ENCODE measurements at regions not wholly inside any gene's neighbourhood (a gene's known extent, or its start where the extent isn't known, plus 50 kb on each side); places are given as distances from the start of the nearest gene placed in this dataset.
A peak's percentile ranks its signal among the peaks of the same experiment; 100 is the strongest.
"Not testable (repeated sequence)": the region's sequence is repeated elsewhere in the genome, so short reads cannot be mapped to it uniquely, and the experiment has no call there.

GRCh38 chr4:118502967-118503366 is 150.2 kb upstream of the PRSS12 start:
- DNase-seq (ENCODE audit: low read depth in 2 of 2): not testable (repeated sequence)

- not testable (repeated sequence) for DNase-seq (ENCODE audit: low read depth in 2 of 2)
Observed at GRCh38 chr4:118504927-118505326, 152.1 kb upstream of the PRSS12 start.

- not testable (repeated sequence) for DNase-seq (ENCODE audit: low read depth in 2 of 2)
Observed at GRCh38 chr4:118505491-118505890, 152.7 kb upstream of the PRSS12 start.

GRCh38 chr4:118512870-118513269 is 160.1 kb upstream of the PRSS12 start:
- DNase-seq (ENCODE audit: low read depth in 2 of 2): not testable (repeated sequence)

- not testable (repeated sequence) for DNase-seq (ENCODE audit: low read depth in 2 of 2)
Observed at GRCh38 chr4:118514332-118514731, 161.5 kb upstream of the PRSS12 start.

- DNase-seq (ENCODE audit: low read depth in 2 of 2): not testable (repeated sequence)
Observed at GRCh38 chr4:118516107-118516506, 163.3 kb upstream of the PRSS12 start.

GRCh38 chr4:118530107-118530506 is 155.1 kb upstream of the METTL14 start:
- DNase-seq (ENCODE audit: low read depth in 2 of 2): not testable (repeated sequence)

GRCh38 chr4:118531947-118532346 is 153.2 kb upstream of the METTL14 start:
- DNase-seq (ENCODE audit: low read depth in 2 of 2): not testable (repeated sequence)

GRCh38 chr4:118535788-118536187 is 149.4 kb upstream of the METTL14 start:
- not testable (repeated sequence) for DNase-seq (ENCODE audit: low read depth in 2 of 2)

- DNase-seq (ENCODE audit: low read depth in 2 of 2): peak in 1 of 2 experiments; percentile 5
Observed at GRCh38 chr4:118539412-118540077, 145.6 kb upstream of the METTL14 start.

GRCh38 chr4:118556576-118556975 is 128.6 kb upstream of the METTL14 start:
- DNase-seq (ENCODE audit: low read depth in 2 of 2): not testable (repeated sequence)

- peak; percentile 14 to 18 for DNase-seq (ENCODE audit: low read depth in 2 of 2)
Observed at GRCh38 chr4:118557298-118557851, 127.8 kb upstream of the METTL14 start.

- not testable (repeated sequence) for DNase-seq (ENCODE audit: low read depth in 2 of 2)
Observed at GRCh38 chr4:118558188-118558587, 127.0 kb upstream of the METTL14 start.

GRCh38 chr4:118561559-118561958 is 123.6 kb upstream of the METTL14 start:
- not testable (repeated sequence) for DNase-seq (ENCODE audit: low read depth in 2 of 2)

- DNase-seq (ENCODE audit: low read depth in 2 of 2): peak; percentile 70 to 79
Observed at GRCh38 chr4:118566003-118566513, 119.1 kb upstream of the METTL14 start.

GRCh38 chr4:118572991-118573390 is 112.2 kb upstream of the METTL14 start:
- DNase-seq (ENCODE audit: low read depth in 2 of 2): not testable (repeated sequence)

GRCh38 chr4:118574251-118574913 is 110.8 kb upstream of the METTL14 start:
- not testable (repeated sequence) for DNase-seq (ENCODE audit: low read depth in 2 of 2)

- DNase-seq (ENCODE audit: low read depth in 2 of 2): not testable (repeated sequence)
Observed at GRCh38 chr4:118575057-118575456, 110.1 kb upstream of the METTL14 start.

GRCh38 chr4:118575726-118576125 is 109.5 kb upstream of the METTL14 start:
- DNase-seq (ENCODE audit: low read depth in 2 of 2): not testable (repeated sequence)

- DNase-seq (ENCODE audit: low read depth in 2 of 2): not testable (repeated sequence)
Observed at GRCh38 chr4:118576709-118577219, 108.4 kb upstream of the METTL14 start.

- DNase-seq (ENCODE audit: low read depth in 2 of 2): no peak
Observed at GRCh38 chr4:118585015-118585414, 100.2 kb upstream of the METTL14 start.

GRCh38 chr4:118586357-118586790 is 98.8 kb upstream of the METTL14 start:
- no peak for DNase-seq (ENCODE audit: low read depth in 2 of 2)
